Activated CD8-positive, alpha-beta T cell treated with anti-CD3 and anti-CD28 coated beads, Interleukin-2, amount 10 ng/mL, durations not matched to agents 7 days and 5 days (primary cell): ENCODE measurements at regions not wholly inside any gene's neighbourhood (a gene's known extent, or its start where the extent isn't known, plus 50 kb on each side); places are given as distances from the start of the nearest gene placed in this dataset.

Experiments
- ATAC-seq: fragments of 150-1000 bp; cut with Tn5 transposase; one replicate; pipeline ENCODE4 v1.10.0; 2021; ENCODE audit warnings: moderate library complexity
- CTCF ChIA-PET: fragments of 350-600 bp; sonication (Branson Sonifier 250); formaldehyde crosslinking; loops from one replicate; lab custom pipeline; 2021; ENCODE audit warnings: antibody characterized with exemption; lab: Charles Lee
- POLR2A ChIA-PET: fragments of 350-600 bp; sonication (Branson Sonifier 250); formaldehyde crosslinking; loops from one replicate; lab custom pipeline; 2021; ENCODE audit warnings: antibody characterized with exemption; lab: Charles Lee
- DNase-seq: peaks from one replicate; pipeline ENCODE4 v3.0.0-alpha.2; 2020
- H3K27ac Mint-ChIP-seq: one replicate; pipeline ENCODE4 v1.8.0; 2021; ENCODE audit warnings: mild to moderate bottlenecking, mixed read lengths
- H3K27me3 Mint-ChIP-seq: one replicate; pipeline ENCODE4 v1.8.0; 2021; ENCODE audit warnings: low read depth, mixed read lengths
- H3K36me3 Mint-ChIP-seq: one replicate; pipeline ENCODE4 v1.8.0; 2021; ENCODE audit warnings: low read depth, mixed read lengths
- H3K4me1 Mint-ChIP-seq: one replicate; pipeline ENCODE4 v1.8.0; 2021; ENCODE audit warnings: low read depth, mixed read lengths
- H3K4me3 Mint-ChIP-seq: one replicate; pipeline ENCODE4 v1.8.0; 2021; ENCODE audit warnings: mild to moderate bottlenecking, mixed read lengths
- H3K9me3 Mint-ChIP-seq: one replicate; pipeline ENCODE4 v1.8.0; 2022; ENCODE audit warnings: mixed read lengths; ENCODE audit not compliant: insufficient read depth

DNA sequence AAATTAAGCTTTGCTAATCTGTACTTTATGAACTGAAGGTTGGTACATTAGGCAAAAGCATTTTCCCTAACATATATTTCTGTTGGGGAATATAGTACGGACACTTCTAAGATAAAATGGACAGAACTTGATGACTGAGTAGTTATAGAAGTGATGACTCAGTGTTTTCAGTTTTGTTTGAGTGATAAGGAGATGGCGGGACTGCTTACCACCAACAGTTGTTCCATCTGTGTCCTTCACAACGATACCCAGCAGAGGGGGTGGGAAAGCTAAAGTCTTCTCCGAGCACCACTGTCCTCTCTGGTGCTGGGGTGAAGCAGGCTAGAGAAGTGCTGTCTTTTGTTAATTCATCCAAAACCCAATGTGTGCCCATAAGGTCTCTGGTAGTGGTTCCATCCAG is 195.8 kb downstream of the CD47 start:
- no peaks in the 10 kb centered on the region for H3K9me3 Mint-ChIP-seq
- ChIA-PET CTCF (interaction anchor here (1.3 kb wide), 1 partner anchor 49 kb away, joined by 3 read pairs; no protein-coding TSS in a partner anchor), POLR2A (no interaction called here)
- no peaks in the 10 kb centered on the region for H3K36me3 Mint-ChIP-seq
- H3K4me1 Mint-ChIP-seq = no peaks in the 10 kb centered on the region
- H3K27me3 Mint-ChIP-seq = peaks cover 26% of the 10 kb centered on the region
- DNase-seq = no peak
- H3K4me3 Mint-ChIP-seq = no peak overlapping the region
- no peak for ATAC-seq
- no peak overlapping the region for H3K27ac Mint-ChIP-seq

GRCh38 chr3:107892955-107893624 is 197.7 kb downstream of the CD47 start:
- H3K36me3 Mint-ChIP-seq = no peaks in the 10 kb centered on the region
- ATAC-seq (no peak), DNase-seq (no peak)
- no peaks in the 10 kb centered on the region for H3K9me3 Mint-ChIP-seq
- no peak overlapping the region for H3K27ac Mint-ChIP-seq
- no peaks in the 10 kb centered on the region for H3K4me1 Mint-ChIP-seq
- CTCF ChIA-PET = no interaction called here
- no peak overlapping the region for H3K4me3 Mint-ChIP-seq
- POLR2A ChIA-PET = no interaction called here
- peaks cover 24% of the 10 kb centered on the region for H3K27me3 Mint-ChIP-seq

DNA sequence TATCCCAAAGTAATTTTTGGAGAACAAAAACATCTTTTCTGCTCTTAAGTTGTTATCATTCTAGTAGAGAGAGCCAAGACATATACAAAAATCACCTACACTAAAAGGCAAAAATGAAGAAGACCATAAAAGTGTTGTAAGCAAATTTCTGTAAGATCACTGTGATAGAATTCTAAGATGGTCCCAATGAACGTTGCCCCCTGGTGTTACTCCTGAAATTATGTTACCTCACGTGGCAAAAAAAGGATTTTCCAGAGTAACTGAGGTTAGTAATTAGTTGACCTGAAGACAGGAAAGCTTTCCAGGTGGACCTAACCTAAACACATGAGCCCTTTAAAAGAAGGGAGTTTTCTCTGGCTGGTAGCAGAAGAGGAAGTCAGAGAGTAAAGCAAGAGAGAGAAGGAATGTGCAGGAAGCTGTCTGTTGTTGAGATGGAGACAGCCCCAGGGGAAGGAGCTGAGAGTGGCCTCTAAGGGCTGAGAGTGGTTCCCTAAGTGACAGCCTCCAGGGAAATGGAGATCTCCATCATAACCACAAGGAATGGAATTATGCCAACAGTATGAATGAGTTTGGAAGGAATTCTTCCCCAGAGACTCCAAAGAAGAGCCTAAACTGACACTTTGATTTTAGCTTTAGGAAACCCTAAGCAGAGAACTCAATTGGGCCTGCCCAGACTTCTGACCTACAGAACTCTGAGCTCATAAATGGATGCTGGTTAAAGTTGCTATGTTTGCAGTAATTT is 205.9 kb downstream of the CD47 start:
- Mint-ChIP-seq H3K36me3 (no peaks in the 10 kb centered on the region), H3K27ac (no peak overlapping the region), H3K27me3 (no peaks in the 10 kb centered on the region), H3K9me3 (no peaks in the 10 kb centered on the region), H3K4me3 (no peak overlapping the region), H3K4me1 (no peaks in the 10 kb centered on the region)
- no peak for ATAC-seq
- CTCF ChIA-PET = interaction anchor here (0.6 to 1.2 kb wide), 4 partner anchors 23 to 1252 kb away, joined by 3 to 5 read pairs (median 3); no protein-coding TSS in a partner anchor
- no peak for DNase-seq
- POLR2A ChIA-PET = no interaction called here

GRCh38 chr3:107884028-107884427 is 206.8 kb downstream of the CD47 start:
- Mint-ChIP-seq H3K9me3 (no peaks in the 10 kb centered on the region), H3K36me3 (no peaks in the 10 kb centered on the region), H3K27me3 (no peaks in the 10 kb centered on the region), H3K27ac (no peak overlapping the region), H3K4me3 (no peak overlapping the region), H3K4me1 (no peaks in the 10 kb centered on the region)
- no peak for DNase-seq
- ATAC-seq = no peak
- ChIA-PET CTCF (interaction anchor here (0.6 to 1.2 kb wide), 2 partner anchors 22 to 597 kb away, joined by 3 read pairs; no protein-coding TSS in a partner anchor), POLR2A (no interaction called here)

GRCh38 chr3:107882881-107883280 is 207.9 kb downstream of the CD47 start:
- DNase-seq = no peak
- ChIA-PET POLR2A (no interaction called here), CTCF (interaction anchor here (1.5 kb wide), 1 partner anchor 45 kb away, joined by 3 read pairs; no protein-coding TSS in a partner anchor)
- Mint-ChIP-seq H3K36me3 (no peaks in the 10 kb centered on the region), H3K4me1 (no peaks in the 10 kb centered on the region), H3K27ac (no peak overlapping the region), H3K9me3 (no peaks in the 10 kb centered on the region), H3K27me3 (no peaks in the 10 kb centered on the region), H3K4me3 (no peak overlapping the region)
- no peak for ATAC-seq

DNA sequence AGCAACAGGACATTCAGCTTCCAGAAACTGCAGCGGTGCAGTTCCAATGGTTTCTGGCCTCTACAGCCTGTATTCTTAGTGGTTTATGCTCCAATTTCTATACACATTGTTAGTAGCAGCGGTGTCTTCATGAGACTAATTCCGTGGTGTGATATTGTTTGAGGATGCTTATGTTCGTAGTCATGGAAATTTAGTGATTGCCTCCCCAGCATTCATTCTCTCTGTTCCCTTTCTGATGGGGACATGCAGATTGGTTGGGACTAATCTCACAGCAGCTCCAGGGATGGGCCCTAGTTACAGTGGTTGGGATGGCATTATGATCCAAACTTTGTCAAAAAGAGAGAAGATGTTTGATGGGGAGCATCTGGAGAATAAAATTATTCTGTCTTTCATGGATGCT is 208.6 kb downstream of the CD47 start:
- H3K9me3 Mint-ChIP-seq = no peaks in the 10 kb centered on the region
- no peaks in the 10 kb centered on the region for H3K36me3 Mint-ChIP-seq
- CTCF ChIA-PET = interaction anchor here (1.5 kb wide), 1 partner anchor 45 kb away, joined by 3 read pairs; no protein-coding TSS in a partner anchor
- no peak overlapping the region for H3K4me3 Mint-ChIP-seq
- ATAC-seq (no peak), DNase-seq (no peak)
- H3K27me3 Mint-ChIP-seq = no peaks in the 10 kb centered on the region
- no peak overlapping the region for H3K27ac Mint-ChIP-seq
- POLR2A ChIA-PET = no interaction called here
- no peaks in the 10 kb centered on the region for H3K4me1 Mint-ChIP-seq

DNA sequence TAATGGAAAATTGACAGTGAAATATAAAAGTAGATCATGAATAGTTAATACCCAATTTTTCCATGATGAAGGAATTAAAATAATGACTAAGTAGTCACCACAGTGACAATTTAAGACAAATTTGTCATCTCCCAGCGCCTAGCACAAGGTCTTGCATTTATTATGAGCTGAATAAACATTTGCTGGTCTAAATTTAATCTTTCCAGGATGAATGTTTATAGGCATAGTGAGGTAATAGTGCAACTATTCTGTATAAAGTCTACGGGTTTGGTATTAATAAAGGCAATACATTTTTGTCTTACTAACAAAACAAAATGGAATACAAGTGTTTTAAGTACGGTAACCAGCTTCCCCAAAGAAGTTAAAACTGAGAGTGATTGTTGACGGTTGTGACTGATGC is 209.3 kb downstream of the CD47 start:
- Mint-ChIP-seq H3K27ac (no peak overlapping the region), H3K36me3 (no peaks in the 10 kb centered on the region), H3K9me3 (no peaks in the 10 kb centered on the region), H3K4me1 (no peaks in the 10 kb centered on the region), H3K4me3 (no peak overlapping the region), H3K27me3 (no peaks in the 10 kb centered on the region)
- POLR2A ChIA-PET = no interaction called here
- DNase-seq (no peak), ATAC-seq (no peak)
- CTCF ChIA-PET = interaction anchor here (0.9 to 1.5 kb wide), 2 partner anchors 36 to 46 kb away, joined by 3 to 4 read pairs; no protein-coding TSS in a partner anchor

DNA sequence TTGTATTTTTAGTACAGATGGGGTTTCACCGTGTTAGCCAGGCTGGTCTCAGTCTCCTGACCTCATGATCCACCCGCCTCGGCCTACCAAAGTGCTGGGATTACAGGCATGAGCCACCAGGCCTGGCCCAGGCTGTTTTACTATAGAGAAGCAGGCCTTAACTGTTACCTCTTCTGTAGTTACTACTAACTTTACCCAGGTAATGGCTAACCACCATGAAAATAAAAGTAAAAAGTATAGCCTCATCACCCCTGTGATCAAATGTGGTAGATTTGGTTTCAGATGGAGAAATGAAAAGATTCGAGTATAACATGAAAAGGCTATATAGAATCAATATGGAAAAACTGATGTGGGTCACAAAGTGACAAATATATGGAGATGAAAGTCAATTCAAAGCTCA is 210.1 kb downstream of the CD47 start:
- DNase-seq (no peak), ATAC-seq (no peak)
- Mint-ChIP-seq H3K4me3 (no peak overlapping the region), H3K36me3 (no peaks in the 10 kb centered on the region), H3K4me1 (no peaks in the 10 kb centered on the region), H3K27ac (no peak overlapping the region), H3K9me3 (no peaks in the 10 kb centered on the region), H3K27me3 (no peaks in the 10 kb centered on the region)
- ChIA-PET POLR2A (no interaction called here), CTCF (interaction anchor here (0.9 kb wide), 1 partner anchor 35 kb away, joined by 4 read pairs; no protein-coding TSS in a partner anchor)

DNA sequence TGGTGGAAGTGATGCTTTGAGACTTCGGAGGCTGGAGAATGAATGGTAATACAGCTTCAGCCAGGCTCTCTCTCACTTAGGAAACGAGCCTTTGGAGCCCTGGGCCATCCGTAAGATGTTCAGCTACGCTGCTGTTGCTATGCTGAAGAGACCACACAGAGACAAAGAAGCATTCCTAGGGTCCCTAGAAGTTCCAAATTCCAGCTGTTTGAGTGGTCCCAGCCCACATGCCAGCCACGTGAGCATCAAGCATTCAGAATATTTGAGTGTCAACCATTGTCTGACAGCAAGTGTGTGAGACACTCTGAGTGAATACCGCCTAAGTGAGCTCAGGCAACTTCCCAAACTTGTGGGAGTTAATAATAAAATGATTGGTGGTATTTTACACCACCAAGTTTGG is 212.9 kb downstream of the CD47 start:
- ChIA-PET POLR2A (no interaction called here), CTCF (no interaction called here)
- Mint-ChIP-seq H3K4me3 (no peak overlapping the region), H3K9me3 (no peaks in the 10 kb centered on the region), H3K4me1 (no peaks in the 10 kb centered on the region), H3K36me3 (no peaks in the 10 kb centered on the region), H3K27ac (no peak overlapping the region), H3K27me3 (peaks cover 2% of the 10 kb centered on the region)
- ATAC-seq (no peak), DNase-seq (no peak)

- peaks cover 2% of the 10 kb centered on the region for H3K36me3 Mint-ChIP-seq
- no peak for ATAC-seq
- CTCF ChIA-PET = interaction anchor here (0.7 to 1.4 kb wide), 4 partner anchors 25 to 1153 kb away, joined by 3 to 5 read pairs (median 4); no protein-coding TSS in a partner anchor
These were observed 219.7 kb downstream of the CD47 start for GRCh38 chr3:107870943-107871638.

DNA sequence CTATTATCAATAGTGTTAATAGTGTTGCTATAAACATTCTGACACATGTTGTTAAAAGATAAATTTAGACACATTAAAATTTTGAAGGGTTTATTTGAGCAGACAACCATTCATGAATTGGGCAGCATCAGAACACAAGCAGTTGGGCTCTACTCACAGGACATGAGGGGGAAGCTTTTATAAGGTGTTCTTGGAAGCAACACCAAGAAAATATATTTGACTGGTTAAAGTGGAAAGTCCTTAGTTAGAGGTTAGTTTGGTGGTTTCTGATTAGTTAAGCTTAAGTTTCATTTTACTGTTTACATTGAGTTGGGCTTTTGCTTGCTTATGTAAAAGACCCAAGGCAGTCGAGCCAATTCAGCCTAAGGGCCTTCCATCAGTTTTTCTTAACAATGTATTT is 220.7 kb downstream of the CD47 start:
- Mint-ChIP-seq H3K27me3 (no peaks in the 10 kb centered on the region), H3K4me3 (no peak overlapping the region), H3K27ac (no peak overlapping the region), H3K4me1 (no peaks in the 10 kb centered on the region), H3K9me3 (no peaks in the 10 kb centered on the region), H3K36me3 (peaks cover 2% of the 10 kb centered on the region)
- ChIA-PET CTCF (interaction anchor here (0.7 to 1.4 kb wide), 4 partner anchors 24 to 1154 kb away, joined by 3 to 5 read pairs (median 4); no protein-coding TSS in a partner anchor), POLR2A (no interaction called here)
- DNase-seq (no peak), ATAC-seq (no peak)

More at GRCh38 chr3:107870943-107871638, 219.7 kb downstream of the CD47 start:
- no peak for DNase-seq
- Mint-ChIP-seq H3K9me3 (no peaks in the 10 kb centered on the region), H3K27ac (no peak overlapping the region), H3K4me3 (no peak overlapping the region), H3K27me3 (peaks cover 2% of the 10 kb centered on the region), H3K4me1 (no peaks in the 10 kb centered on the region)
- POLR2A ChIA-PET = no interaction called here
